ENCODE measurements at regions not wholly inside any gene's neighbourhood (a gene's known extent, or its start where the extent isn't known, plus 50 kb on each side); places are given as distances from the start of the nearest gene placed in this dataset.

- TF ChIP-seq CHD7 (IDR thresholded peaks at IDR 0.05; ENCODE audit: low read depth, low read length) (no peak), DIDO1 (tag; IDR thresholded peaks at IDR 0.05; ENCODE audit: low read depth) (no peak), RERE (CRISPR knock-in tag; IDR thresholded peaks at IDR 0.05; ENCODE audit: borderline replicate concordance) (no peak), ZNF644 (tag; IDR thresholded peaks at IDR 0.05; ENCODE audit: low read depth) (no peak), MYNN (IDR thresholded peaks at IDR 0.05) (no peak), MYNN (CRISPR knock-in tag; IDR thresholded peaks at IDR 0.05) (no peak), NKRF (IDR thresholded peaks at IDR 0.05; ENCODE audit: borderline replicate concordance) (no peak)
These were observed 259.2 kb upstream of the GALNTL6 start (continued) for GRCh38 chr4:171553961-171554360.

All from K562 (cell line).